ENCODE measurements at regions not wholly inside any gene's neighbourhood (a gene's known extent, or its start where the extent isn't known, plus 50 kb on each side); places are given as distances from the start of the nearest gene placed in this dataset.
"Not testable (repeated sequence)": the region's sequence is repeated elsewhere in the genome, so short reads cannot be mapped to it uniquely, and the experiment has no call there.

- TF ChIP-seq MEF2B (IDR thresholded peaks at IDR 0.05; ENCODE audit: partially characterized antibody, poor library complexity, severe bottlenecking) (no peak), RAD51 (IDR thresholded peaks at IDR 0.05) (no peak), RB1 (IDR thresholded peaks at IDR 0.05; ENCODE audit: borderline replicate concordance) (no peak), SRF (IDR thresholded peaks at IDR 0.05; ENCODE audit: low read depth in 2 of 2, low read length in 2 of 2) (no peak), EZH2 (IDR thresholded peaks at IDR 0.05; ENCODE audit: borderline replicate concordance, control insufficient read depth, low read depth, low read length) (no peak), ELK1 (IDR thresholded peaks at IDR 0.05; ENCODE audit: low read depth, low read length) (no peak), IRF3 (IDR thresholded peaks at IDR 0.05) (no peak)
- TF ChIP-seq, protein P1, sequence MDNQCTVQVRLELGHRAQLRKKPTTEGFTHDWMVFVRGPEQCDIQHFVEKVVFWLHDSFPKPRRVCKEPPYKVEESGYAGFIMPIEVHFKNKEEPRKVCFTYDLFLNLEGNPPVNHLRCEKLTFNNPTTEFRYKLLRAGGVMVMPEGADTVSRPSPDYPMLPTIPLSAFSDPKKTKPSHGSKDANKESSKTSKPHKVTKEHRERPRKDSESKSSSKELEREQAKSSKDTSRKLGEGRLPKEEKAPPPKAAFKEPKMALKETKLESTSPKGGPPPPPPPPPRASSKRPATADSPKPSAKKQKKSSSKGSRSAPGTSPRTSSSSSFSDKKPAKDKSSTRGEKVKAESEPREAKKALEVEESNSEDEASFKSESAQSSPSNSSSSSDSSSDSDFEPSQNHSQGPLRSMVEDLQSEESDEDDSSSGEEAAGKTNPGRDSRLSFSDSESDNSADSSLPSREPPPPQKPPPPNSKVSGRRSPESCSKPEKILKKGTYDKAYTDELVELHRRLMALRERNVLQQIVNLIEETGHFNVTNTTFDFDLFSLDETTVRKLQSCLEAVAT (IDR thresholded peaks at IDR 0.05) = no peak
- TF ChIP-seq, protein P2, sequence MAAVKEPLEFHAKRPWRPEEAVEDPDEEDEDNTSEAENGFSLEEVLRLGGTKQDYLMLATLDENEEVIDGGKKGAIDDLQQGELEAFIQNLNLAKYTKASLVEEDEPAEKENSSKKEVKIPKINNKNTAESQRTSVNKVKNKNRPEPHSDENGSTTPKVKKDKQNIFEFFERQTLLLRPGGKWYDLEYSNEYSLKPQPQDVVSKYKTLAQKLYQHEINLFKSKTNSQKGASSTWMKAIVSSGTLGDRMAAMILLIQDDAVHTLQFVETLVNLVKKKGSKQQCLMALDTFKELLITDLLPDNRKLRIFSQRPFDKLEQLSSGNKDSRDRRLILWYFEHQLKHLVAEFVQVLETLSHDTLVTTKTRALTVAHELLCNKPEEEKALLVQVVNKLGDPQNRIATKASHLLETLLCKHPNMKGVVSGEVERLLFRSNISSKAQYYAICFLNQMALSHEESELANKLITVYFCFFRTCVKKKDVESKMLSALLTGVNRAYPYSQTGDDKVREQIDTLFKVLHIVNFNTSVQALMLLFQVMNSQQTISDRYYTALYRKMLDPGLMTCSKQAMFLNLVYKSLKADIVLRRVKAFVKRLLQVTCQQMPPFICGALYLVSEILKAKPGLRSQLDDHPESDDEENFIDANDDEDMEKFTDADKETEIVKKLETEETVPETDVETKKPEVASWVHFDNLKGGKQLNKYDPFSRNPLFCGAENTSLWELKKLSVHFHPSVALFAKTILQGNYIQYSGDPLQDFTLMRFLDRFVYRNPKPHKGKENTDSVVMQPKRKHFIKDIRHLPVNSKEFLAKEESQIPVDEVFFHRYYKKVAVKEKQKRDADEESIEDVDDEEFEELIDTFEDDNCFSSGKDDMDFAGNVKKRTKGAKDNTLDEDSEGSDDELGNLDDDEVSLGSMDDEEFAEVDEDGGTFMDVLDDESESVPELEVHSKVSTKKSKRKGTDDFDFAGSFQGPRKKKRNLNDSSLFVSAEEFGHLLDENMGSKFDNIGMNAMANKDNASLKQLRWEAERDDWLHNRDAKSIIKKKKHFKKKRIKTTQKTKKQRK (IDR thresholded peaks at IDR 0.05; ENCODE audit: low read depth, low read length) = no peak
- Histone ChIP-seq H3K4me1 (ENCODE audit: control insufficient read depth, insufficient read depth, low read length) (no peaks in the 10 kb centered on the region), H3K9me3 (replicated peaks; ENCODE audit: control insufficient read depth, insufficient read depth, low read length) (no peaks in the 10 kb centered on the region), H3K4me3 (no peak overlapping the region), H3K36me3 (ENCODE audit: control insufficient read depth in 2 of 2, insufficient read depth in 2 of 2, low read length in 1 of 2) (no peaks in the 10 kb centered on the region), H4K20me1 (ENCODE audit: control insufficient read depth, insufficient read depth) (no peaks in the 10 kb centered on the region), H3K79me2 (ENCODE audit: control insufficient read depth, insufficient read depth, low read length) (no peaks in the 10 kb centered on the region), H2AFZ (ENCODE audit: control insufficient read depth, low read depth, low read length) (no peak overlapping the region), H3K27ac (ENCODE audit: control insufficient read depth, insufficient read depth) (no peak overlapping the region), H3K9ac (ENCODE audit: control insufficient read depth, insufficient read depth, low read length) (no peak overlapping the region), H3K27me3 (replicated peaks in 1 of 2; ENCODE audit: control insufficient read depth in 2 of 2, insufficient read depth in 2 of 2, low read length in 1 of 2) (no peaks in the 10 kb centered on the region), H3K4me2 (ENCODE audit: control insufficient read depth, insufficient read depth) (no peak overlapping the region)
- DNase-seq (ENCODE audit: low read depth, low spot score) (no peak), ATAC-seq (no peak), FAIRE-seq (no peak)
- no TSS peak for BruUV-seq (replicated peaks)
- 17% methylated on average over 5 of the region's 5 CpGs for WGBS (ENCODE audit: insufficient coverage, insufficient replicate concordance, low lambda C conversion rate, missing lambda C conversion rate)
- ChIA-PET SMC1A (ENCODE audit: uncharacterized antibody, unreplicated experiment) (no interaction called here), RAD21 (ENCODE audit: unreplicated experiment) (no interaction called here), CTCF (no interaction called here), POLR2A (no interaction called here)
- in situ Hi-C loops (cut with MboI) (no loop called here), intact Hi-C loops (cut with micrococcal nuclease; ENCODE audit: unreplicated experiment) (no loop called here)
These were observed 102.8 kb upstream of the VSTM2A start for GRCh38 chr7:54439391-54439790.

DNA sequence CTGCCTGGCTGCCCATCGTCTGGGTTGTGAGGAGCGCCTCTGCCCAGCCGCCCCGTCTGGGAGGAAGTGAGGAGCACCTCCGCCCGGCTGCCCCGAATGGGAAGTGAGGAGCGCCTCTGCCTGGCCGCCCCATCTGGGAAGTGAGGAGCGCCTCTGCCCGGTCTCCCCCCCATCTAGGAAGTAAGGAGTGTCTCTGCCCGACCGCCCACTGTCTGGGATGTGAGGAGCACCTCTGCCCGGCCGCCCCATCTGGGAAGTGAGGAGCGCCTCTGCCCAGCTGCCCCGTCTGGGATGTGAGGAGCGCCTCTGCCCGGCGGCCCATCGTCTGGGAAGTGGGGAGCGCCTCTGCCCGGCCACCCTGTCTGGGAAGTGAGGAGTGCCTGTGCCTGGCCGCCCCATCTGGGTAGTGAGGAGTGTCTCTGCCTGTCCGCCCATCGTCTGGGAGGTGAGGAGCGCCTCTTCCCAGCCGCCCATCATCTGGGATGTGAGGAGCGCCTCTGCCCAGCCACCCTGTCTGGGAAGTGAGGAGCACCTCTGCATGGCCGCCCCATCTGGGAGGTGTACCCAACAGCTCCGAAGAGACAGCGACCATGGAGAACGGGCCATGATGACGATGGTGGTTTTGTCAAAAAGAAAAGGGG, 98.0 kb upstream of the VSTM2A start:
- RAD21 ChIA-PET (ENCODE audit: unreplicated experiment); H3K4me3 ChIP-seq; H3K27ac ChIP-seq (ENCODE audit: control insufficient read depth, insufficient read depth); H3K4me1 ChIP-seq (ENCODE audit: control insufficient read depth, insufficient read depth, low read length); H3K36me3 ChIP-seq (ENCODE audit: control insufficient read depth in 2 of 2, insufficient read depth in 2 of 2, low read length in 1 of 2); H3K4me2 ChIP-seq (ENCODE audit: control insufficient read depth, insufficient read depth); SMC1A ChIA-PET (ENCODE audit: uncharacterized antibody, unreplicated experiment); H3K9ac ChIP-seq (ENCODE audit: control insufficient read depth, insufficient read depth, low read length); BruUV-seq (replicated peaks); intact Hi-C loops (cut with micrococcal nuclease; ENCODE audit: unreplicated experiment); H4K20me1 ChIP-seq (ENCODE audit: control insufficient read depth, insufficient read depth); FAIRE-seq; ATAC-seq; POLR2A ChIA-PET; H3K27me3 ChIP-seq (replicated peaks in 1 of 2; ENCODE audit: control insufficient read depth in 2 of 2, insufficient read depth in 2 of 2, low read length in 1 of 2); H2AFZ ChIP-seq (ENCODE audit: control insufficient read depth, low read depth, low read length); in situ Hi-C loops (cut with MboI); DNase-seq (ENCODE audit: low read depth, low spot score); CTCF ChIA-PET; H3K9me3 ChIP-seq (replicated peaks; ENCODE audit: control insufficient read depth, insufficient read depth, low read length); H3K79me2 ChIP-seq (ENCODE audit: control insufficient read depth, insufficient read depth, low read length): not testable (repeated sequence)
- 63% methylated on average over 16 of the region's 34 CpGs for WGBS (ENCODE audit: insufficient coverage, insufficient replicate concordance, low lambda C conversion rate, missing lambda C conversion rate)

Data from GM12878 (cell line).